IMR-90 (cell line): ENCODE measurements at regions not wholly inside any gene's neighbourhood (a gene's known extent, or its start where the extent isn't known, plus 50 kb on each side); places are given as distances from the start of the nearest gene placed in this dataset.

Experiments
- ATAC-seq: fragments of 200-7000 bp; cut with Tn5 transposase; 2 replicates; pipeline ENCODE4 v1.9.1; 2020; ENCODE audit warnings: low read depth, mild to moderate bottlenecking, moderate library complexity
- BruUV-seq: library from RNA; stranded (reverse); fragments of 400-500 nt; replicated peaks from 2 replicates; lab custom pipeline; 2021; lab: Mats Ljungman, UMichigan
- CTCF ChIA-PET: fragments of 300-600 bp; formaldehyde crosslinking; extraction: SDS; loops from one replicate; lab custom pipeline; 2021; ENCODE audit warnings: antibody characterized with exemption; lab: Yijun Ruan, JAX
- POLR2A ChIA-PET: fragments of 300-600 bp; sonication (Branson Sonifier 250); formaldehyde crosslinking; loops from one replicate; lab custom pipeline; 2022; ENCODE audit warnings: antibody characterized with exemption; ENCODE audit not compliant: unreplicated experiment; lab: Charles Lee
- DNase-seq: peaks from one replicate; pipeline ENCODE4 v3.0.0; 2013
- H2AFZ ChIP-seq: replicated peaks from 2 replicates; pipeline ENCODE3; 2013; ENCODE audit warnings: low read length, mild to moderate bottlenecking; ENCODE audit not compliant: poor library complexity
- H2AK5ac ChIP-seq: 2 replicates; pipeline ENCODE4 v1.6.1; 2013; ENCODE audit warnings: low read depth, low read length, inconsistent platforms
- H2AK9ac ChIP-seq: replicated peaks from 2 replicates; pipeline ENCODE3; 2013; ENCODE audit warnings: mild to moderate bottlenecking, low read depth, low read length, moderate library complexity; ENCODE audit not compliant: poor library complexity
- H2BK120ac ChIP-seq: 2 replicates; pipeline ENCODE4 v1.6.1; 2013; ENCODE audit warnings: low read depth, low read length, inconsistent platforms
- H2BK15ac ChIP-seq: 3 replicates; pipeline ENCODE4 v1.6.1; 2013; ENCODE audit warnings: low read depth, low read length, inconsistent platforms
- H2BK20ac ChIP-seq: 2 replicates; pipeline ENCODE4 v1.6.1; 2013; ENCODE audit warnings: low read depth, mild to moderate bottlenecking, inconsistent platforms, low read length, moderate library complexity
- H2BK5ac ChIP-seq: 2 replicates; pipeline ENCODE4 v1.6.1; 2013; ENCODE audit warnings: mild to moderate bottlenecking, low read depth, low read length, inconsistent platforms; ENCODE audit not compliant: poor library complexity, severe bottlenecking
- H3K14ac ChIP-seq: replicated peaks from 2 replicates; pipeline ENCODE4 v1.6.1; 2013; ENCODE audit warnings: low read depth, low read length, inconsistent platforms
- H3K18ac ChIP-seq: 2 replicates; pipeline ENCODE4 v1.6.1; 2013; ENCODE audit warnings: low read depth, low read length, control low read depth
- H3K23ac ChIP-seq: 2 replicates; pipeline ENCODE4 v1.6.1; 2013; ENCODE audit warnings: low read depth, low read length, inconsistent platforms
- H3K27ac ChIP-seq: 2 replicates; pipeline ENCODE4 v1.5.1; 2013; ENCODE audit warnings: mild to moderate bottlenecking, control low read depth, low read length; ENCODE audit not compliant: insufficient read depth
- H3K27me3 ChIP-seq: 2 replicates; pipeline ENCODE4 v1.6.1; 2013; ENCODE audit warnings: low read length; ENCODE audit not compliant: control insufficient read depth, insufficient read depth
- H3K36me3 ChIP-seq: 2 replicates; pipeline ENCODE4 v1.6.1; 2013; ENCODE audit warnings: low read length, mixed read lengths; ENCODE audit not compliant: control insufficient read depth, insufficient read depth
- H3K4ac ChIP-seq: 2 replicates; pipeline ENCODE4 v1.6.1; 2013; ENCODE audit warnings: low read depth, low read length, inconsistent platforms
- H3K4me1 ChIP-seq: 2 replicates; pipeline ENCODE4 v1.6.1; 2013; ENCODE audit warnings: low read length, mixed read lengths; ENCODE audit not compliant: control insufficient read depth, insufficient read depth
- H3K4me2 ChIP-seq: 2 replicates; pipeline ENCODE4 v1.6.1; 2013; ENCODE audit warnings: low read depth, mild to moderate bottlenecking, control low read depth, low read length, moderate library complexity
- H3K4me3 ChIP-seq: 2 replicates; pipeline ENCODE4 v1.5.1; 2013; ENCODE audit warnings: low read depth, mild to moderate bottlenecking, control low read depth, low read length, moderate library complexity; ENCODE audit not compliant: insufficient read depth
- H3K56ac ChIP-seq: 2 replicates; pipeline ENCODE4 v1.6.1; 2013; ENCODE audit warnings: low read length, inconsistent platforms; ENCODE audit not compliant: insufficient read depth; ENCODE audit errors: extremely low read depth
- H3K79me1 ChIP-seq, 2 experiments: 2 replicates each; pipeline ENCODE4 v1.6.1; 2013; ENCODE audit warnings: low read length in 2 of 2, inconsistent platforms in 1 of 2, low read depth in 1 of 2
- H3K9ac ChIP-seq: 2 replicates; pipeline ENCODE4 v1.6.1; 2013; ENCODE audit warnings: low read depth, low read length, control low read depth
- H3K9me1 ChIP-seq: 2 replicates; pipeline ENCODE4 v1.6.1; 2013; ENCODE audit warnings: low read length, inconsistent platforms; ENCODE audit not compliant: insufficient read depth
- H3K9me3 ChIP-seq: 2 replicates; pipeline ENCODE4 v1.6.1; 2013; ENCODE audit warnings: low read length; ENCODE audit not compliant: control insufficient read depth, insufficient read depth
- H4K20me1 ChIP-seq: 2 replicates; pipeline ENCODE4 v1.6.1; 2013; ENCODE audit warnings: low read length, inconsistent platforms; ENCODE audit not compliant: insufficient read depth
- H4K5ac ChIP-seq: 2 replicates; pipeline ENCODE4 v1.6.1; 2013; ENCODE audit warnings: mild to moderate bottlenecking, low read depth, low read length, control low read depth
- H4K8ac ChIP-seq, 2 experiments: 2 replicates each; pipeline ENCODE4 v1.6.1; 2013; ENCODE audit warnings: low read depth in 2 of 2, low read length in 2 of 2, control low read depth in 1 of 2, inconsistent platforms in 1 of 2
- H4K91ac ChIP-seq: 2 replicates; pipeline ENCODE4 v1.6.1; 2013; ENCODE audit warnings: low read depth, low read length, inconsistent platforms; ENCODE audit not compliant: insufficient read depth
- BHLHE40 ChIP-seq: fragments of 150-350 bp; IDR thresholded peaks from 2 replicates; pipeline ENCODE4 v1.6.1; 2016; ENCODE audit warnings: mild to moderate bottlenecking, low read depth, low read length
- CEBPB ChIP-seq: IDR thresholded peaks from 2 replicates; pipeline ENCODE4 v1.6.1; 2012; ENCODE audit warnings: low read depth, low read length, improper control_type of control experiment
- CHD1 ChIP-seq: IDR thresholded peaks from 2 replicates; pipeline ENCODE4 v1.6.1; 2012; ENCODE audit warnings: low read depth, low read length, improper control_type of control experiment
- CTCF ChIP-seq: conservative IDR thresholded peaks from 2 replicates; pipeline ENCODE4 v1.5.1; 2012; ENCODE audit warnings: mild to moderate bottlenecking, low read depth, low read length, improper control_type of control experiment
- ELK1 ChIP-seq: fragments of 150-350 bp; IDR thresholded peaks from 2 replicates; pipeline ENCODE4 v1.6.1; 2016; ENCODE audit warnings: low read depth, mild to moderate bottlenecking, low read length, moderate library complexity, borderline replicate concordance
- FOS ChIP-seq: fragments of 150-350 bp; IDR thresholded peaks from 2 replicates; pipeline ENCODE4 v1.6.1; 2016; ENCODE audit warnings: low read depth, low read length
- MAFK ChIP-seq: IDR thresholded peaks from 2 replicates; pipeline ENCODE4 v1.6.1; 2012; ENCODE audit warnings: low read depth, low read length, improper control_type of control experiment
- MAZ ChIP-seq: IDR thresholded peaks from 2 replicates; pipeline ENCODE4 v1.6.1; 2012; ENCODE audit warnings: low read depth, mild to moderate bottlenecking, low read length, improper control_type of control experiment, moderate library complexity, borderline replicate concordance
- MXI1 ChIP-seq: IDR thresholded peaks from 2 replicates; pipeline ENCODE4 v1.6.1; 2012; ENCODE audit warnings: low read depth, mild to moderate bottlenecking, low read length, moderate library complexity, borderline replicate concordance
- NFE2L2 ChIP-seq: fragments of 150-350 bp; IDR thresholded peaks from 2 replicates; pipeline ENCODE4 v1.6.1; 2016; ENCODE audit warnings: low read depth, mild to moderate bottlenecking, low read length
- POLR2A ChIP-seq: IDR thresholded peaks from 2 replicates; pipeline ENCODE4 v1.6.1; 2012; ENCODE audit warnings: mild to moderate bottlenecking, low read depth, low read length
- RAD21 ChIP-seq: IDR thresholded peaks from 2 replicates; pipeline ENCODE4 v1.6.1; 2012; ENCODE audit warnings: low read length, improper control_type of control experiment
- RCOR1 ChIP-seq: IDR thresholded peaks from 2 replicates; pipeline ENCODE4 v1.6.1; 2012; ENCODE audit warnings: mild to moderate bottlenecking, low read length, improper control_type of control experiment; ENCODE audit not compliant: insufficient replicate concordance
- RFX5 ChIP-seq: IDR thresholded peaks from 2 replicates; pipeline ENCODE4 v1.8.0; 2012; ENCODE audit warnings: low read depth, mild to moderate bottlenecking, low read length, moderate library complexity
- SMC3 ChIP-seq: fragments of 150-350 bp; IDR thresholded peaks from 2 replicates; pipeline ENCODE4 v1.6.1; 2016; ENCODE audit warnings: low read depth, mild to moderate bottlenecking, antibody characterized with exemption, low read length, moderate library complexity
- USF2 ChIP-seq: fragments of 150-350 bp; IDR thresholded peaks from 2 replicates; pipeline ENCODE4 v1.6.1; 2017; ENCODE audit warnings: mild to moderate bottlenecking, antibody characterized with exemption, low read length, low read depth
- WGBS, 2 experiments: methylation state at CpG; one replicate each; pipeline versions ENCODE4 v1.1.5 to v1.1.7; 2013; ENCODE audit warnings: missing lambda C conversion rate in 2 of 2; ENCODE audit not compliant: insufficient read length in 1 of 2; ENCODE audit errors: extremely low coverage in 2 of 2; 5-methylcytosine and 5-hydroxymethylcytosine counted together
- dilution Hi-C: fragments of 300-500 bp; cut with HindIII; formaldehyde crosslinking; loops from one replicate; pipeline ENCODE4 v1.14.3; 2018; ENCODE audit warnings: low sequenced_read_pairs; ENCODE audit not compliant: unreplicated experiment
- in situ Hi-C: fragments of 300-500 bp; cut with MboI; formaldehyde crosslinking; loops from 3 replicates; pipeline ENCODE4 v1.14.3; 2019; ENCODE audit warnings: low sequenced_read_pairs, inconsistent platforms, mixed read lengths
- intact Hi-C: fragments of 100-400 bp; cut with micrococcal nuclease; formaldehyde crosslinking; loops from 2 replicates; pipeline ENCODE4 v1.10.0; 2022

- H3K18ac ChIP-seq = no peak overlapping the region
- H3K4me2 ChIP-seq = no peak overlapping the region
- no peak overlapping the region for H4K91ac ChIP-seq
- no peak overlapping the region for H2BK20ac ChIP-seq
- in situ Hi-C loops (no loop called here), dilution Hi-C loops (no loop called here), intact Hi-C loops (no loop called here)
- BruUV-seq = no TSS peak
- H4K20me1 ChIP-seq = no peaks in the 10 kb centered on the region
- no peak overlapping the region for H2AK5ac ChIP-seq
- no peak overlapping the region for H3K23ac ChIP-seq
- no peaks in the 10 kb centered on the region for H3K9me1 ChIP-seq
- DNase-seq (no peak), ATAC-seq (no peak)
- no CpG with 5 or more reads among the region's 3 CpGs for WGBS, 2 experiments
- no peak overlapping the region for H3K9ac ChIP-seq
- no peak overlapping the region for H3K14ac ChIP-seq
- H2BK5ac ChIP-seq = no peak overlapping the region
- H2BK120ac ChIP-seq = no peak overlapping the region
- no peak overlapping the region for H2AK9ac ChIP-seq
- no peaks in the 10 kb centered on the region for H3K79me1 ChIP-seq
- H4K8ac ChIP-seq = no peak overlapping the region
- H2AFZ ChIP-seq = no peak overlapping the region
- H2BK15ac ChIP-seq = no peak overlapping the region
- TF ChIP-seq RCOR1 (no peak), USF2 (no peak), NFE2L2 (no peak), MXI1 (no peak), ELK1 (no peak), MAZ (no peak), CHD1 (no peak), MAFK (no peak), FOS (no peak), SMC3 (no peak), CTCF (no peak), CEBPB (no peak), BHLHE40 (no peak), RAD21 (no peak), POLR2A (no peak), RFX5 (no peak)
- no peaks in the 10 kb centered on the region for H3K36me3 ChIP-seq
- H4K5ac ChIP-seq = no peak overlapping the region
- no peak overlapping the region for H3K27ac ChIP-seq
- POLR2A ChIA-PET = no interaction called here
- CTCF ChIA-PET = no interaction called here
- H3K4ac ChIP-seq = no peak overlapping the region
- H3K4me1 ChIP-seq = no peaks in the 10 kb centered on the region
- H3K4me3 ChIP-seq = no peak overlapping the region
- no peaks in the 10 kb centered on the region for H3K27me3 ChIP-seq
- H3K9me3 ChIP-seq = peaks cover 10% of the 10 kb centered on the region
- no peak overlapping the region for H3K56ac ChIP-seq
These were observed 778.1 kb upstream of the TMPRSS15 start for GRCh38 chr21:19181604-19182140.
